Prostate gland (tissue), 2 donors: ENCODE measurements at regions not wholly inside any gene's neighbourhood (a gene's known extent, or its start where the extent isn't known, plus 50 kb on each side); places are given as distances from the start of the nearest gene placed in this dataset.

Experiments
- CTCF ChIP-seq, 4 experiments: fragments of 200-600 bp in 2 of 4; fragments of 450-650 bp in 2 of 4; sonication (generic) in 2 of 4; IDR thresholded peaks; 1 replicate in 3 of 4; 2 replicates in 1 of 4; pipeline ENCODE4 v1.5.1; 2016 to 2019; ENCODE audit warnings: antibody characterized with exemption in 4 of 4, mild to moderate bottlenecking in 2 of 4, moderate library complexity in 2 of 4
- POLR2A ChIP-seq: fragments of 450-650 bp; IDR thresholded peaks from one replicate; pipeline ENCODE4 v1.6.1; 2016; ENCODE audit warnings: antibody characterized with exemption, mild to moderate bottlenecking

- TF ChIP-seq CTCF (IDR thresholded peaks at IDR 0.05) (no peak), POLR2A (no peak)
These were observed 116.1 kb downstream of the CCDC34 start for GRCh38 chr11:27246925-27247324.
